Dermis microvascular lymphatic vessel endothelial cell (primary cell): ENCODE measurements at regions not wholly inside any gene's neighbourhood (a gene's known extent, or its start where the extent isn't known, plus 50 kb on each side); places are given as distances from the start of the nearest gene placed in this dataset.

ENCODE experiments used
- DNase-seq, 2 donors: peaks; one replicate each; pipeline versions ENCODE4 v3.0.0 to v3.0.0-alpha.2; 2010; ENCODE audit warnings: low read depth in 2 of 2

- peak; percentile 28 to 93 for DNase-seq
Measured at GRCh38 chr12:58310809-58311622, 369.6 kb downstream of the ATP23 start.

- DNase-seq: peak in 1 of 2 donors; percentile 70
Measured at GRCh38 chr12:58313091-58313855, 371.9 kb downstream of the ATP23 start.

- peak in 1 of 2 donors; percentile 31 for DNase-seq
Measured at GRCh38 chr12:58314610-58315009, 373.2 kb downstream of the ATP23 start.

GRCh38 chr12:58316926-58317325 lies 375.6 kb downstream of the ATP23 start:
- DNase-seq: no peak

- no peak for DNase-seq
Measured at GRCh38 chr12:58321414-58321813, 380.0 kb downstream of the ATP23 start.

- DNase-seq: no peak
Measured at GRCh38 chr12:58323676-58324075, 382.3 kb downstream of the ATP23 start.

GRCh38 chr12:58325561-58325960 lies 384.2 kb downstream of the ATP23 start:
- DNase-seq: no peak

GRCh38 chr12:58326534-58326933 lies 385.2 kb downstream of the ATP23 start:
- no peak for DNase-seq

GRCh38 chr12:58336581-58337242 lies 395.3 kb downstream of the ATP23 start:
- DNase-seq: peak in 1 of 2 donors; percentile 78

GRCh38 chr12:58337539-58337938 lies 396.2 kb downstream of the ATP23 start:
- DNase-seq: peak in 1 of 2 donors; percentile 73

GRCh38 chr12:58341791-58342190 lies 400.4 kb downstream of the ATP23 start:
- DNase-seq: peak; percentile 70 to 97

GRCh38 chr12:58342736-58343135 lies 401.4 kb downstream of the ATP23 start:
- DNase-seq: peak in 1 of 2 donors; percentile 6

- DNase-seq: peak; percentile 10 to 46
Measured at GRCh38 chr12:58346032-58346632, 404.8 kb downstream of the ATP23 start.

GRCh38 chr12:58347188-58347587 lies 405.8 kb downstream of the ATP23 start:
- DNase-seq: no peak

- DNase-seq: no peak
Measured at GRCh38 chr12:58347691-58348090, 406.3 kb downstream of the ATP23 start.

- DNase-seq: peak in 1 of 2 donors; percentile 32
Measured at GRCh38 chr12:58349161-58349560, 407.8 kb downstream of the ATP23 start.

GRCh38 chr12:58356794-58357193 lies 415.4 kb downstream of the ATP23 start:
- DNase-seq: no peak

- no peak for DNase-seq
Measured at GRCh38 chr12:58357511-58357910, 416.1 kb downstream of the ATP23 start.

- DNase-seq: no peak
Measured at GRCh38 chr12:58358369-58358768, 417.0 kb downstream of the ATP23 start.

- DNase-seq: no peak
Measured at GRCh38 chr12:58359084-58359483, 417.7 kb downstream of the ATP23 start.

- DNase-seq: no peak
Measured at GRCh38 chr12:58361056-58361455, 419.7 kb downstream of the ATP23 start.

- DNase-seq: no peak
Measured at GRCh38 chr12:58363971-58364370, 422.6 kb downstream of the ATP23 start.
